OCI-LY7 (cell line): ENCODE measurements at regions not wholly inside any gene's neighbourhood (a gene's known extent, or its start where the extent isn't known, plus 50 kb on each side); places are given as distances from the start of the nearest gene placed in this dataset.

ENCODE experiments used
- CTCF ChIP-seq: fragments of 200-600 bp; sonication (generic); conservative IDR thresholded peaks from 2 replicates; pipeline ENCODE4 v1.5.1; 2014; ENCODE audit warnings: mild to moderate bottlenecking, antibody characterized with exemption, low read length, moderate library complexity, mixed read lengths
- EZH2phosphoT487 ChIP-seq: fragments of 200-600 bp; sonication (generic); IDR thresholded peaks from 2 replicates; pipeline ENCODE4 v1.6.1; 2018; ENCODE audit warnings: low read depth, borderline replicate concordance, mild to moderate bottlenecking, mixed run types, antibody characterized with exemption, low read length, moderate library complexity, mixed read lengths

GRCh38 chr20:37622728-37623127 lies 71.1 kb upstream of the CTNNBL1 start:
- no peak for TF ChIP-seq CTCF
- TF ChIP-seq EZH2phosphoT487, result no peak
